HG02973 (cell line): ENCODE measurements at regions not wholly inside any gene's neighbourhood (a gene's known extent, or its start where the extent isn't known, plus 50 kb on each side); places are given as distances from the start of the nearest gene placed in this dataset.
"Not testable (repeated sequence)": the region's sequence is repeated elsewhere in the genome, so short reads cannot be mapped to it uniquely, and the experiment has no call there.

Source experiments
- ATAC-seq: cut with Tn5 transposase; IDR thresholded peaks from one replicate; pipeline ENCODE4 v1.9.1; 2021; ENCODE audit warnings: moderate library complexity; ENCODE audit not compliant: unreplicated experiment

DNA sequence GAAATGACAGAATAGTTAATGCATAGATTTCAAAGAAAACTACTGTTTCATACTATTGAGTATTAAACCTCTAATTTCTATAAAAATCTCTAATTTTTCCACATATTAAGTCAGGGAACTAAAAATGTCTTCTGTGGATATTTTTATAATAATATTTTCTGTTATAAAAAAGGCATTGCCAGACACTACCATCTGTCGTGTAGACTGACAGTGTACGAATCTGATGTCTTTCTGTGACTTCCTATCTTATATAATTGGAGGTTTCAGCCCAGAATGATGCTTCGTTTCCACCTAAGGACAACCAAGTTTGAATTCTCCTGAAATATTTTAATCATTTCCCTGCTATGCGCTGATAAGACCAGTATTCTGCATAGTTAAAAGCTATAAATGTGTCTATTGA, 456.6 kb upstream of the ARRDC3 start:
- ATAC-seq: no peak

DNA sequence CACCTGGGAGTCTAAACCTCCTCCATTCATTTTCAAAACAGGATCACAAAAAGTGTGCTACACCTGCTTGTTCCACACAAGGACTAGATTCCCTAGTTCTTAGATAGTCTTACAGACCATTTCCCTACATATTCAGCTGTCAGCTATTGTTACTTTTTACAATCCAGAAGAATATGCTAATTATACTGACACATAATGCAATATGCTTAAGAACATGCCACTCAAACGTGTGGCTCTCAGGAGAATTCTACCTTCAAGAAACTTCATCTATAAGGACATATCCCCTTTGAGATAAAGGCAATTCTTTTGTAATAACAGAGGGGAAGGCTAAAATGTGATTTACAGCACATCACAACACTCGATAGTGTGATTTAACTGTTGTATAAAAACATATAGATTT, 456.1 kb upstream of the ARRDC3 start:
- no peak for ATAC-seq

DNA sequence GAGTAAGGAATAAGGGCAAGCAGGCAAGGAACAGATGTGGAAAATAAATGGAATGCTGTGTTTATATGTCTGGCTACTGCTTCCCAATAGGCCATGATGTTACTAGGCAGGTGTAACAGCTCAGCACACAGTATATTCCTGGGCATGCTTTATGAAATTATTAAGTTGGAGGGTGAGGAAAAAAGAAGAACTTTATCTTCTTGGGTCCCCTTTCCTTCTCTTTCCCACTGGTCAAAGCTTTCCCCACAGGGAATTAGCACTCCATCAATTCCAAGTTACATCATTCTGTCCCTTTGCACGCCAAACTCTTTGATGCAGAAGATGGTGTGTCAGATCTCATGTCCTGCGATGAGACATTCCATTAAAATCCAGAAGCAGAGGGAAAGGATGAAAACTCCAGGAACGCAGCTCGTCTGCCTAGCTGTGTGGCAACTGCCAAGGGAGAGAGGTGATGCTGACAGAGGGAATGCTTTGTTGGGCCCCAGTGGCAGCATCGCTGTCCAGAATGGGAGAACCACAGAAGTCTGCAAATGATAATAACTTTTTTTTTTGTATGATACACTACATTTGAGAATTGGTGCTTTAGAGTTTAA, 447.3 kb upstream of the ARRDC3 start:
- ATAC-seq: no peak

DNA sequence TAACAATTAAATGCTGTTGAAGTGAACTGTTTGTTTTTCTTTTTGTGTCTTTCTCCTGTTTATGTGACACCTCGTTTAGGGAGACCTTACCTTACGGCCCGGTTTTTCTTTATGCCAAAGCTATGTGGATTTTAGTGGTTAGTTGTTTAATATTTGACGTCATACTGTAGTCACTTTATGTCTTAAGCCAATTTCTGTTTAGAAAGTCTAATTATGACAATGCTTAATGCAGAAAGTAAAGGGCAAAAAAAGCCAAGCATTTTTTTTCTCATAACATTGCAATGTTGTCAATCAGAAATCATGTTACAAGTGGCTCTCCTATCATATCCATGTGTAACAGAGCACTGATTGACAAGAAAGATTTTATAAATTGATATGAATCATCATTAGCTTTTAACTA, 442.5 kb upstream of the ARRDC3 start:
- no peak for ATAC-seq

DNA sequence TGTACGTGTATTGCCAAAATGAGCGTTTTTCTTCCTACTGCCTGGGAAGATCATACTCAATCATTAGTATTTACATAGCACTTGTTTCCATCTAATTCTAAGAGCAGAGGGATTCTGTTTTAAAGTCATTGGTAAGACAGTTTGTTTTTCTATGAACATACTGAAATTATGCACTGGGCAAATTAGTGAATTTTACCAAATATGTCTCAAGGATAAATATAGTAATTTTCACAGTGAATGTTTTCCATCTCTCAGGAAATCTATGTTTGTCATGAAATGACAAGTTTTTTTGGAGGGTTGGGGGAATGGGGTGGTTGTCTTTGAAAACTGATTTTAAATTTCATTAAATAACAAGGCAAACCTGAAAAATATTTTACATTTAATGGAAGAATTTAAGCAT, 441.3 kb upstream of the ARRDC3 start:
- no peak for ATAC-seq

DNA sequence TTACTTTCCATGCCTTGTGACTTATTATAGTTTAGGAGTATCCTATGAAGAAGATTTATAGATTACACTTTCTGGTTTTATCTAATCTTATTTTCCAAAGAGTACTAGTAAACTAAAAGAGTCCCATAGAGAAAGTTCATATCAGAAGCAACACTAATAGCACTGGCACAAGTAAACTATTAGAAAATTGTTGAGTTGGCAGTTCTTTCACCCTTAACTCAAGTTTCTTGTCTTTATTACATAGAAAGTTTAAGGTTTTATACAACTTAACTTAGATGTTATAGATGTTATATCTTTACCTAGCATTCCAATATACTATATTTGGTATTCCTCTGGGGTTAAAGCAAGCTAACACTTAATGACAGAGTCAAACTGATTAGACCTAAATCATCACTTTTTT, 437.8 kb upstream of the ARRDC3 start:
- no peak for ATAC-seq

DNA sequence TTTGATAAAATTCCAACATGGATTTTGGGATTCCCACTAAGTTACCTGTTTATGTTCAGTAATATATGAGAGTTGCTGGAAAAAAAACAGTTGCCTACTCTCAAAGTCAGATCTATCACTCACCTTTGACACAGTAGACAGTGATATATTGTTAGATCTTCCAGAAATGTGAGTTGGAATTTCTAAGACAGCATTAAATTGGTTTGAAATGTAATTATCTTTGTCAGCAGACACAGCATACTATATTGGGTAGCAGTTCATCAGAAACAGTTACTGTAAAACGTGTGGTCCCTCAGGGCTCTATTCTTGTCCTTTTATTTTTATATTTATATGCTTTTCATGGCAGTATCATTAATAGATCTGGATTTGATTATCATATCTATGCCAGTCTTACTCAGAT, 433.6 kb upstream of the ARRDC3 start:
- no peak for ATAC-seq

DNA sequence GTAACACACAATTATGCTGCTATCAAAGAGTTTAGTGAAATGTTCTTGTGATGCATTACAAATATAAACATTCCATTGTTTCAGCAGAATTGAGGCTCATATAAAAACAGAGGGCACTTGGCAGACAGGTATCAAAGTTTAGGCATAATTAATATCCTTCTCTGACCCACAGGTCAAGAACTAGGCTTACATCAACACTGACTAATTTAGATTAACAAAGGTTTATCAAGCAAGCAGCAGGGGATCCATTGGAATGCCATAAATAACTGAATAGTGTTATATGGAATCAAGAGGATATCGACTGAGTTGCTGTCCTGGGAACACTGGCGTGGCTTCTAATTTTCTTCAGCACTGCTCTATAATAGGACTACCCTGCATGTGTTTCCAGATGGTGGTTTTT, 414.5 kb upstream of the ARRDC3 start:
- no peak for ATAC-seq

DNA sequence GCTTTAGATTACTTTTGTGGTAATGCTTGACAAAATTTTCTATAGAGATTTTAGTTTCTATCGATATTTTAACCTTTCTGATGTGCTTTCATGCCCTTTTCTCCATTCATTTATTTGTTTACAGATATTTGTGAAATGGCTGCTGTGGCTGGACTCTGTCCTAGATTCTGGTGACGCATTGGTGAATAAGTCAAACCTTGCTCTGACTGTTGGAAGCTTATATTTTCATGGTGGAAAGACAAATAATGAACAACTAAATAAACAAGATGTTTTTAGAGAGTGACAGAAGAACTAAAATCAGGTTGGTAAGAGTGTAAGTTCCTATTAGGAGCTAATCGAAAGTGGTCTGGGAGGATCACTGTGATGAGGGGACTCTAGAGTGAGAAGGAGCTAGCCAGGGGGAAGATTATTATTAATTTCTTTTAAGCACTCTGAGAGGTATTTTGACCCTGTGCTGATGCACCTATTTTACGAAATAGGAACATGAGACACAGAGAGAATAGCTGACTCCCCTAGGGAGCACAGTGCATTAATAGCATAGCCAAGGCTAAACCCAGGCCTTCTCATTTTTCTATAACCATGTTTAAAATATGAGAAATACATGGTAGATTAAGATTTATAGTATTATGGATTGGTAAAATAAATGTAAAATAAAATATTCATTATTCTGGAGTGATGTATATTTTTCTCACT, 411.9 kb upstream of the ARRDC3 start:
- no peak for ATAC-seq

DNA sequence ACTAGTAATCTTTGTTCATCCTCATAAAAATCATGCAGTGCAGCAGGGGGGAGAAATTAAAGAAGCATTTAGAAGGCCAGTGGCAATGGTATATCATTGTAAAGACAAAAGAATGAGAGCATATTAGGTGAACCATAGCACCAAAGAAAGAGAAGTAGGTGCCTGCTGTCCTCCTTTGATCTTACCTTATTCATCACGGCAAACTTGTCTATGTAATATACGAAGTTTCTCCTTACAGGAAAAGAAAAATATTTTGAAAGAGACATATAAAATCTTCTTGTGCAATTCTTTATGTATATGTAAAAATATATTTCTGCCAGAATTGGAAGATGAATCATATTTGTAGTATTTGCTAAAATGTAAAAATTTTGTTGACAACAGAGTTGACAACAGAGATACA, 411.3 kb upstream of the ARRDC3 start:
- no peak for ATAC-seq

DNA sequence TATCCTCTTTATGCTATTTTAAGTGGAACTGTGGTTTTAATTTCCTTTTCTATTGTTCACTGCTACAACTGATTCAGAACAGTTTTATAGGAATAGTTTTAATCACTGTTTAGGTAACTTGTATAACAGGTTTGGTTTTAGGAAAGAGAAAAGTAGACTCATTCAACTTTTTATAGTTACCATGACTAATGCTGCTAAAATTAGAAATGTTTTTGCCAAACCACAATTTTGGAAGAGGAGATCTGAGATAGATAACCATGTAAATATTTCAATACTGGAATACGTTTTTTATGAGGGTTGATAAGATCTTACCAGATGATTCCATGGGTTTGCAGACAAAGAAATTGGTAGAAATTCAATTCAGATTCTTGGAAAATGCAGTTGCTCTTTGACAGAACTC, 404.6 kb upstream of the ARRDC3 start:
- ATAC-seq: no peak

DNA sequence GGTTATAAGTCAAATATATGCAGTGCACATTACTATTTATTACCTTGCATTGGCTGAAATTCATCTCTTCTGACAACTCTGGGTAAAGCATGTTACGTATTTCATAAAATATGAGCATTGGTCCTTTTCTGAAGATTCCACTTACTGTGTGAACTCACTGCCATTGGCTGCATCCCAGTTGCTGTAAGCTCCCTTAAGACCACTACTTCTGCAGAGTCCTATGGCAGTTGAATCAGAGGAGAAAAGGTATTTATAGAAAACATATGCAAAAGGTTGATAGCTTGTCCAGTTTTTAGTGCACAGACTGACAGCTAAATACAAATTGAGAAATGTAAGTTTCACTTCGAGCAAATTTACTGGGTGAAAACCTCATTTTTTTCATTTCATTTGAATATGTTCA, 394.6 kb upstream of the ARRDC3 start:
- no peak for ATAC-seq

DNA sequence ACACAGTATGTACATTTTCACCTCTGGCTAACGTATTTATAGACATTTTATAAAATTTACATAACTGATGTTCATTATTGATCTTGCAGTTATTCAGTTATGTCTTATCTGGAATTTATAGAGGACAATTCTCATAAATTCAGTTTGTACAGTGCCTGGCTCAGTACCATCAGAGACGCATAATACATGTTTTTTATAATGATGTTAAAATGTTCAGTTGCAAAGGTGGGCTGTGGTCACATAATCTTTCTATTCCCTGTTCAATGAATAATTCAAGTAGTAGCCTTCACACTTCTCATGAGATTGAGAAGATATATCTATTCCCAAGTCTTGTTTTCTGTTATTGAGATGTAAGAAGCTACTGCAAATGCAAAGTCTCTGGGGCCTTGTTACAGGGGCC, 393.1 kb upstream of the ARRDC3 start:
- no peak for ATAC-seq

DNA sequence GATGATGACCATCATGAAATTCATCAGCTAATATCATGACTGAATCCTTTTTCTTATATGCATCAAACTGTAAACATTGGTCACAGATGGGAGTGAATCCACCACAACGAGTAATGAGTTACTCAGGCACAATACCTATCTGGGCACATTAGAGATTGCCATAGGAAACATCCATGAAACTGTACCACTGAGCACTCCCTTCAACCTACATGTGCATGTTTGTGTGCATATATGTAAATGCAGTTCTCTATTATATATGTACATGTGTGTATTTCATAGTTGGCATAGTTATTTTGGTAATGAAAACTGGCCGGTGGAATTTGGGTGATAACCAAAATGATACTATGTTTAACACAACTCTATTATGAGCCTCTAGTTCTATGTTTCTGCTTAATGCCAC, 387.3 kb upstream of the ARRDC3 start:
- ATAC-seq: no peak

DNA sequence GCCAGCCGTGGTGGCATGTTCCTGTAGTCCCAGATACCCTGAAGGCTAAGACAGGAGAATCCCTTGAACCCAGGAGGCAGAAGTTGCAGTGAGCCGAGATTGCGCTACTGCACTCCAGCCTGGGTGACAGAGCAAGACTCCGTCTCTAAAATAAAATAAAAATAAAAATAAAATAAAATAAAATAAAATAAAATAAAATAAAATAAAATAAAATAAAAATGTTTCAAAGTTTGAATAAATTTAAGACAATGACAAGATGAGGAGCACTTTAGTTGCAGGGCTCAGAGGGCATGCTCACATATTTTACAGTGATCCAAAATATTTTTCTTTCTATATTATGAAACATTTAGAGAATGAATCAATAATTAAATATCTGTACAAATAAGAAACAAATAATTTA, 374.3 kb upstream of the ARRDC3 start:
- not testable (repeated sequence) for ATAC-seq

DNA sequence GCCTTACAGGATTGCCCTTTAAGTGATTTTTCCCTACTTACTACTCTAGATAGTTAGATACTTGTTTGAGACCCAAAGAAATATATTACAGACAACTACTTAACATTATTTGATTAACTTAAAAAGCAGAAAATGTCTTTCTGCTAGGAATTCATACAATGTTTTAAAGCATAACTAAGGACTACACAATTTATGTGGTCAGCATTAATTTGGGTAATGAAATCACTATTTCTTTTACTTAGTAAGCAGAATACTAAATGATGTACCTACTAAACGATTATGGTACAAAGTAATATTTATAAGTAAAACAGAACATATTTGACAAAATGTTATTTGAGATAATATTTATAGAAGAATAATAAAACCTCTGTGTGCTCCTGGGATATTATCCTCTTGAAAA, 371.9 kb upstream of the ARRDC3 start:
- ATAC-seq: no peak

DNA sequence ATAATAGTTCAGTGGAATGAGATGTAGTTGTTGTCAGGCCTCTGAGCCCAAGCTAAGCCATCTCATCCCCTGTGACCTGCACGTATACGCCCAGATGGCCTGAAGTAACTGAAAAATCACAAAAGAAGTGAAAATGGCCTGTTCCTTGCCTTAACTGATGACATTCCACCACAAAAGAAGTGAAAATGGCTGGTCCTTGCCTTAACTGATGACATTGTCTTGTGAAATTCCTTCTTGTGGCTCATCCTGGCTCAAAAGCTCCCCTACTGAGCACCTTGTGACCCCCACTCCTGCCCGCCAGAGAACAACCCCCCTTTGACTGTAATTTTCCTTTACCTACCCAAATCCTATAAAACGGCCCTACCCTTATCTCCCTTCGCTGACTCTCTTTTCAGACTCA, 361.4 kb upstream of the ARRDC3 start:
- not testable (repeated sequence) for ATAC-seq

DNA sequence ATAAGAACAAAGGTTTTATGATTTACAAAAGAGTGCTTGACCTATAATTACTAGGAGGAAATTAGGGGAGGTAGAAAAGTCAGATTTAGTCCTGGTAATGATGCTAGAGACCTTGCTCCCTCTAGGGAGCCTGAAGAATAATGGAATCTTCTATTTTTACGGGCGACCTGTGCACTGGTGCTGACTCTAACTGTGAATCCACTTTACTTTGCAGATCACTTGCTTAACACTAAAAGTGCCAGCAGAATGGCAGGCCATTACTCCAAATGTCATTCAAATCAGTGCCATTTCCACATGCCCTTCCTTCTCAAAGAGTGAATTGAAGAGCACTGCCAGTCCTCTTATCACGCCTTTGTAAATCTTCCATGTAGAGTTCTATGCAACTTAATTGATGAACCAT, 359.4 kb upstream of the ARRDC3 start:
- no peak for ATAC-seq

DNA sequence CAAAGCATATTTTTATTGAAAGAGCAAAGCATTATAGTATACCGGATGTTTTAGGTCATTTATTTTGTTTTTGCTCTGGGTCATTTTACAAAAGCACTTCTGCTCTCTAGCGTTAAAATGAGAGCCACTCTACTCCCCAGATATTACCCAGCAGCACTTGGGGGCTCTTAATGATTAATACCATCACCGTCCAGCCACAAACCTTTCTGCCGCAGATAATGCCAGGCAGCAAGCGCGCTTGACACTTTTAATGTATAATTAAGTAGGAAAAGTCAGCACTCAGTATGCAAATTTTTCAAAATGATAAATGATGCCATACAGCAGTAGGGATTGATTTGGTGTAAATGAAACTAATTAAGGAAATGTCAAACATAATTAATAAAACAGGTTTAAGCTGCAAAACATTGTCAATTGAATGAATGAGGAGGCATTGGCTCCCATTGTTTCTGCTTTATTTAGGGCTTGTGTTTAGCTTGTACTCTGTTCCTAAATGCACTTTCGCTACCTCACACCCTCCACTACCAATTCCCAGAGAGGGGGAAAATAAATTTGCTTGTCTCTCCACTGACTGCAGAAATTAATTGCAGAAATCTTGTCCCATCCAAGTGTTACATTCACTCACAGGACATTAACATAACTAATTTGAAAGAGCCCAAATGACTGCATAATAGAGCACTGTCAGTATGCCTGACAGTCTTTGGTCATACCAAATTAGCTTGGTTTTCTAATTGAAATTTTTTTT, 358.8 kb upstream of the ARRDC3 start:
- ATAC-seq: no peak

DNA sequence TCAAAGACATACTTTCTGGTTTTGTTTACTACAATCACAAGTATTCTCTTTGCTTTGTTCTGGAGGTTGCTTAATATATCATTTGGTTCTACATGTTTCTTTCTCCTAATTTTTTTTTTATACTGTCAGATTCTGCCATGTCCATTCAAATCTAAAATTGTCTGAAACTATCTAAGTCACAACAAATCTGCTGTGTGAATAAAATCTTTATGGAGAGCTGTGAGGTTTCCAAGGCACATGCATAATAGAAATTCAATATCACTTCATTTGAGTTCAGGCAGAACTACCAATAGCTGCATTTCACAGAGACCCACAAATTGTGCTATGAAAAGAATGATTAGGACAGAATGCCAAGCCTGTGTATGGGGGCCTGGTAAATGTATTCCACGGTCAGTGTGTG, 346.9 kb upstream of the ARRDC3 start:
- no peak for ATAC-seq

DNA sequence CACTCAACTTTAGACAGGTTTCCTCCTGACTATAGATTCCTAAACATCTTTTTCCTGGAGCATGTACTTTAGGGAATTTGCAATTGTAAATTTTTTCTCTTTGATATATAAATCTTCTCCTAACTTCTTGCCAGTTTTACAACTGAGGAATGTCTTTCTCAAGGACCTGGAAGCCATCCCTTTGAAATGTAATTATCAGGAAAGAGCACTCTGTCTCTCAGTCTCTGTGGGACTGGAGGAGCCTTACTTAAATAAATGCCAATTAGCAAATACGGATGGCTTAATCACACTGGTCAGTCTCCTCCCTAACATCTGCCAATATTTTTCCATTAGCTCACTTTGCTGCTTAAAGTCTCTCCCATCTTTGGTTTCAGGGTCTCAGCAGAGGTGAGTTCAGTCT, 344.3 kb upstream of the ARRDC3 start:
- no peak for ATAC-seq

DNA sequence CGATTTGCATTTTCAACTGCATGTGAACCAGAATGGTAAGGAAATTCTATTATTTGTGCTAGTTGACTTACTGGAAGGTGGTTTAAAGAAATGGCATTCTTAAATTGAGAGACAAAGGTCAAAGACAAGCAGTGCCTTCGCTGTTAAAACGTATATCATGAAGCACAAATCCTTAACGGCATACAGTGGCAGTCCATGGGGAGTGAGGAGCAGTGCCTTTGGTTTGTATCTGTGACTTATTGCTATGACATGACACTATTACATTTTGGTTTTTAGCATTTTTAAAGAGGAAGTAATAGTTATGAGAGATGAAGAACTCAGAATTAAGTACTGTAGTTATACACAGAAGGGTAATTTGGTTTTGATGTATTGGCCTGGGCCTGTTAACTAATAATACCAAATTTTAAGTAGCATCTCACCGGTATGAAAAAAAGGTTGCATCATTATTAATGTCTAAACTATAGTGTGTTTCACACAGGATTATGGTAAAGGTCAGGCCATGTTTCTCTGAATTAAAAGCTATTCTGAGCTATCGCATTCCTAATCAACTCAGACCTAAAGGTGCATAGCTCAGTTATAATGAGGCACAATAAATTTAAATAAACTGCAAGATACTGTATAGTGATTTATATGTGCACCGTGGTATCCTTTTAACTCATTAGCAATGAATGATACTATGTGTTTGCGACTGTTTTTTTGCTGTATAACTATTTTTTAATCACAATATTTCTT, 339.8 kb upstream of the ARRDC3 start:
- ATAC-seq: no peak
